NB4 (cell line): ENCODE measurements at regions not wholly inside any gene's neighbourhood (a gene's known extent, or its start where the extent isn't known, plus 50 kb on each side); places are given as distances from the start of the nearest gene placed in this dataset.

Experiments
- CTCF ChIP-seq: IDR thresholded peaks from one replicate; pipeline ENCODE4 v1.5.1; 2012; ENCODE audit warnings: low read depth, low read length
- POLR2A ChIP-seq: IDR thresholded peaks from 2 replicates; pipeline ENCODE4 v1.6.1; 2011; ENCODE audit warnings: mild to moderate bottlenecking; ENCODE audit not compliant: insufficient read length; ENCODE audit errors: extremely low read depth

DNA sequence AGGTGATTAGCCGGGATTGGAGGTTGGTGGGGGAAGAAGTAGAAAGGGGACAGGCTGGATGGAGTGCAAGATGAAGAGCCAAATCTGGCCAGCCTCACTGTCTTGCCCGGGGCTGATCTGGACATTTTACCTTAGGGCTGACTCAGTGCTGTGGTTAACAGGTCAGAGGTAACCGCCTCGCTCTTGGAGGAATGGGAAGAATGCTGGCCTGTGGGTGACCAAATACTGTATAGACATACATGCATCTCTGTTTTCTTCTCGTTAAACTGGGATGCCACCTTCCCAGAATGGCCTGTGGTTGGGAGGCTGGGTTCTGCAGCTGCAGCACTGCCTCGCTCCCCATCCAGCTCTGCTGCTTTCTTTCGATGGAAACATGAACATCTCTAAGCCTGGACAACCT is 120.0 kb downstream of the SEC23IP start:
- TF ChIP-seq POLR2A = no peak
- no peak for TF ChIP-seq CTCF
